CD4-positive, alpha-beta T cell treated with Interferon gamma for 1 hour (primary cell): ENCODE measurements at regions not wholly inside any gene's neighbourhood (a gene's known extent, or its start where the extent isn't known, plus 50 kb on each side); places are given as distances from the start of the nearest gene placed in this dataset.
A peak's percentile ranks its signal among the peaks of the same experiment; 100 is the strongest.

Experiments
- DNase-seq: peaks from one replicate; pipeline ENCODE4 v3.0.0-alpha.2; 2020

DNA sequence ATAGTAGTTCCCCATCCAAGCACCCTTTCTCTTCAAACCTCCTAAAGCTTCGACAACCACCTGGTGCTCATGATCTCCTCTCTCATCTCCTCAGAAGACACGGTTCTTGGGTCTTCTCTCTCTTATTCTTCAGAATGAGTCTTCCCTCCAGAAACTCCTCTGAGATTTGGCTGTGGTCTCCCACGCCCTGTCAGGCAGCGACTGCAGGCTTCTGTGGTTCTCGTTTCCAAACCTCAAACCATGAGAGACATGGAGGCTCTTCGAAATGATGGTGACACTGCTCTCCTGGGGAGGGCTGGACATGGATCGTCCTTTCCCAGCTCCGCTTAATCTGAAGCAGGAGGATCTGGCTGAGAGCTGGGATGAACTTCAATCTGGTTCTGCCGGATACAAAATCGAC lies 78.6 kb upstream of the PITRM1 start:
- DNase-seq: no peak

DNA sequence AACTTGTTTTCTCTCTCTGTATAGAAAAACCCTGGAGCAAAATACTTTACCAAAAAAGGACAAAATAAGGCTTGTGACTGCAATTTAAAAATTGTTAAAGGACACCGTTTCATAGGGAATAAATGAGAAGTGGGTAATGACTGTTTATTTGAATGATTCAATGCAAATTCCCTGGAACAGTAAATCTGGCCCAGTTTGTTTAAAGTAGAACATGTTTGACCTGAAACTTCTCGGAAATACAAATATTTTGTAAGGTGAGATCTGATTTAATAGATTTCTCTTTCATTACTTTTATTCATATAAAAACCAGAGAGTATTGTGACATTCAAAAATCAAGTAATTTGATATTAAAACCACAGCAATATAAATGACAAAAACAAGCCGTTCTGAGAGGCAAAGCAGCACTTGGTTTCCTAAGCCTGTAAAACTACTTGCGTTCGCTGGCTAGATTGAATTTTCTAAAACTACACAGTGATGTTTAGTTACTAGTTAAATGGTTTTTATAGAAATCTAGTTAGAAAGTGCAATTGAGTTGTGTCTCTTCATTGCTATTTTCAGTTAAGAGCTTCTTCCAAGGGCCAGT lies 76.8 kb upstream of the PITRM1 start:
- DNase-seq: no peak

DNA sequence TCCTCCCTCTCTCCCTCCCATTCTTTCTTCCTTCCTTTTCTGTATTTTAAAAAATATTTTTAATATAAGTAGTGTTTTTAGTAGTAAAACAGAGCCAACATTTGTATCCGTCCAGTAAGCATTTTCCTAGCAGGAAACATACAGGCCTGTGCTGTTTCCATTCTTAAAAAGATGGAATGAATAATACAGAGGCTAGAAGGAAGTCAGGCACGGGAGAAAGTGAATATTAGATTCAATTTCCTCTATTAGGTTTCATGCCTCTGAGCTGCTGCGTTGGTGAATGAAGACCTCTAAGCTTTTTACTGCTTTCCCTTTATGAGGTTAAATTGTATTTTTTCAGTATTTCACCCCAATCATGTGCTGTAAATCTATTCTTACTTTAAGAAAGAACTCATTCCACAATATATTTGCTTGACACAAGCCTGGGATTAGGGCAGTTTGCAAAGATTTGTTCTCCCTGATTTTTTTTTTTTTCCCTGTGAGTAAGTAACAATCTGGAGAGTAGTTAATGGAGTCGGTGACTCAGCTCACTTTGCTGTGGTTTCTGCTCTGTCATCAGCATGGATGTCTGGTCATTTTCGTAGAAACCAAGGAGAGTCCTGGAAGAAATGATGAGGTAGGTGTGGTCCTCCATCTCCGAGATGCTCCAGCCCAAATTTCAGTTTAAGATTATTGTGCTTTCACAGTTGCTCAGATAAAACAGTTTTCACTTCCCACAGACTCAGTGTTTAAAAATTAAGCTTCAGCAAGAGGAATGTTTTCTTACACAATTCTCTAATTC lies 76.1 kb upstream of the PITRM1 start:
- DNase-seq: no peak

DNA sequence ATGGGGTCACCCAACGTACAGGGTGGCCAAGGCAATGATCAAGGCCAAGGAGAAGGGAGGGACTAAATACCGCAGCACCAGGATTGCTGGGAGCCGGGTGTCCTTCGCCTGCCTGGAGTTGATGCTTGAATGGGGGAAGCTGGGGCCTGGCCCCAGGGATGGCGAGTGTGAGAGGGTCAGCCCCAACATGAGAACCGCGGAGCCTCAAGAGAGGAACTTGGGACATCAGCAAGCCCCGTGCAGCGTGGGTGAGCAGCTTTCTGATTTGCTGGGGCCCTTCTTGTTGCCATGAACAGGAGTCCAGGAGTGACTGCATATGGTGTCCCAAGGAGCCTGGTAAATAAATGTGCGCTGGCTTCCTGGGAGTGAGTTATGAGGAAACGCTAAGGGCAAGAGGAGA lies 72.8 kb upstream of the PITRM1 start:
- DNase-seq: no peak

DNA sequence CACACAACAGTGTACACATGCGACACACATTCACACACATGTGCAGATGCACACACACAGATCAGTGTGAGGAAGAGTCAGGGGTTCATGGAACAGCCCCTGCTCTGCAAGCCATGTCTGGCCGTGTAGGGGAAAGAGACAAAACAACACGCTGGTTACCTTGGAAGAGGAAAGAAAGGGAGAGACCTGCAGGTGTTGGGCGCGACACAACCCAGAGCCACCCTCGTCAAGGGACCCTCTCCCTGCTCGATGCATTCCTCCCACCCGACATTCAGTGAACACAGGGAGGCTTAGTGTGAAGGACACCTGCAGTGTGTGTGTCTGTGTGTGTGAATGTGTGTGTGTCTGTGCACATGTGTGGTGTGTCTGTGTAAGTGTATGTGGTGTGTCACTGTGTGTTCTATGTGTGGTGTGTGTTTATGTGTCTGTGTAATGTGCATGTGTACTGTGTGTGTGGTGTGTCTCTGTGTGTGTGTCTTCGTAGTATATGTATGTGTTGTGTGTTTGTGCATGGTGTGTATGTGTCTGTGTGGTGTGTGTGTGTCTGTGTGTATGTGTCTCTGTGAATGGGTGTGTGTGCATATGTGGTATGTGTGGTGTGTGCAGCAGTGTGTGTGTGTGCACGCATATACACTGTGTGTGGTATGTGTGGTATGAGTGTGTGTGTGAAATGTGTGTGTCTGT lies 69.5 kb upstream of the PITRM1 start:
- no peak for DNase-seq

DNA sequence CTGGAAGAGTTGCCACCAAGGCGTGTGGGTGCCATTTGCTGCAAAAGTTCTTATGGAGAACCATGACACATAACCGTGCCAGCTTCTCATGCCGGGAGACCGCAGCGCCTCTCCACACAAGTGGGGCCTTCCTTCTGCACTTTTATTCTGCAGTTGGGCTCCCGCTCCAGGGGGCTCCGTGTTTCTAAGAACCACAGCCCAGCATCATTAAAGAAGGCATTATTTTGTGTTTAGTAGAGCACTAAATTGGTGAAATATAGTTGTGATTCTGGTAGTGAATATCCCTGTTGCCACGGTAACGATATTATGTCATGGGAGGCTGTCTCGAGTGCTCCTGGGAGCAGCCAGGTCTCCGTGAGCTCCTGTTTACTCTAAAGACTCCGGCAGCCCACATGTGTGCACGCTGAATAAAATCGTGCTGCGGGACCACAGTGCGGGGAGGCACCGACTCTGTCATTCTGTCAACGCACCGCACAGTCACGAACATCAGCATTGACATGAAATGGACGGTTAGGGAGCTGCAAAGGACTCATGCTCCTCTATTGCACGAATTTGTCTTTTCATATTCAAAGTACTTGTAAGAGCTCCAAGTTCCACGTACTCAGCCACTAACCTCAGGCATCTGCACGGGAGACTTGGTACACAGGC lies 68.8 kb upstream of the PITRM1 start:
- no peak for DNase-seq

DNA sequence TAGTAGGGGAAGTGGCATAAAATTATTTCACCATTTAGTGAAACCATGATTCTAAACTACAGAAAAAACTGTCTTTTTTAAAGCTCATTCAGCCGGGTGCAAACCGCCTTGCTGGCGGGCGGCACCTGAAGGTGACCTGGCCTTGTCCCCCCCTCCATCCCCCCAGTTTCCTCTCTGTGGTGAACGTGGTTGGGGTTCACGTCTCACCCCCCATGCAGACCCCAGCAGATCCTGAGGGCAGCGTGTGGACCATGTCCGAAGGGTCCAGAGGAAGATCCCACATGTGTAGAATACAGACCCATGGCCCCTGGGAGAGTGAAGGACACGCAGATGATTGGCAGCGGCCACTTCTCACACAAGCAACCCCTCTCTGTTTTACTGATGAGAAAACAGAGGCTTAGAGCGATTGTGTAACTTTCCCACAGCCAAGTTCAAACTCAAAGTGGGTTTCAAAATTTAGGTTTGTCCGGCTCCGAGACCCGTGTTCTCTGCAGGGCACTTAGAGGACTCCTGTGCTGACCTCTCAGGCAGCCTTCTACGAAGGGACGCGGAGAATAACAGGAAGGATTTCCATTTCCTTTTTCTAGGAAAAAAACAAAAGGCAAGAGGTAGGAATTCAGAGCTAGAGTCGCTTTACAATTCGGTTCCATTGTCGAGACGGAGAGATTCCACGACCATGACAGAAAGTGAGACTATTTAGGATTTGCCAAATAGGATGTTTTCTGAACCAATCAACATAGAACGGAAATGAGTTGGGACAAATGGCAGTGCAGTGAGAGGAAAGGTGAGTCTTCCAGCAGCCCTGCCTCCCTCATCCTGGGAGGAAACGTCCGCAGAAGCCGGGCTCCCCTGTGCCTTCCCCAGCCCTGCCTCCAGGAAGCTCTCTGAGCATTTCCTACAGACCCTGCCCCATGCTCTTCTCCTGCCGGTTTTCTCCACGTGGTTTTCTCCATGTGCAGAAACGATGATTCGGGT lies 67.6 kb upstream of the PITRM1 start:
- DNase-seq: no peak

DNA sequence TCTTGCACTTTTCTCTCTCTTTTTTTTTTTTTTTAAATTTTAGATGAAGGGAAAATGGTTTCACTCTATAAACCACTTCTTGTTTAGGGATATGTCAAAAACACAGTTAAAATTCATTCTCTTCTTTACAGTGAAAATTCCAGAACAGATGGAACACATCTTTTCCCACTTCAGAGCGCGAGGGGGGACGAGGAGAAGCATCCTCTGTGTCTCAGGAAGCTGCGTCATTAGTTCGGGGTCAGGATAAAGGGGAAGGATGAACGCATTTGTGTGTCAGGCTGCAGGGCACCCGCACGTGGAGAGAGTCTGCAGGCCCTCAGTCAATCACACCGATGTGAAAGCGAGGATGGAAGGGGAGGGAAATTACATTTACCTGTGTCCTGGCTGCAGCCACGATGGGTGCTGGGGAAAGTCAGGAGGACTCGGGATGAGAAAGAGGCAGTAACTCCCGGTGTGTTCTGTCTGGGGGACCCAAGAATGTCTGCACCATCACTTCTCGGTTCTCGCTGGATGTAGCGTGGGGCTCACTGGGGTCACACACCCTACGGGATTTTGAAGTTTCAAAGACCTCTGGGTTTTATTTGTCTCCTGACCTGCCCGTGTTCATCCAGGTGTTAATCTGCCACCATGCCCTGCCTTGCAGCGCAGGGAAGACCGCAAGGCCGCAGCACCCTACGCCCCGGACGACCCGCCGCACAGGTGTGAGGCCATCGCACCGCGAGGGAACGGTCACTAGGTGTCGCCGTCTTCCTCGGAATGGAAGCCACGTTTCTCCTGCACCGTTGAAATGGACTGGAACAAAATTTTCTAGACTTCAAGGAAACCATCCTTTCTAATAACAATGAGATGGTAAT lies 66.7 kb upstream of the PITRM1 start:
- peak; percentile 52 for DNase-seq

DNA sequence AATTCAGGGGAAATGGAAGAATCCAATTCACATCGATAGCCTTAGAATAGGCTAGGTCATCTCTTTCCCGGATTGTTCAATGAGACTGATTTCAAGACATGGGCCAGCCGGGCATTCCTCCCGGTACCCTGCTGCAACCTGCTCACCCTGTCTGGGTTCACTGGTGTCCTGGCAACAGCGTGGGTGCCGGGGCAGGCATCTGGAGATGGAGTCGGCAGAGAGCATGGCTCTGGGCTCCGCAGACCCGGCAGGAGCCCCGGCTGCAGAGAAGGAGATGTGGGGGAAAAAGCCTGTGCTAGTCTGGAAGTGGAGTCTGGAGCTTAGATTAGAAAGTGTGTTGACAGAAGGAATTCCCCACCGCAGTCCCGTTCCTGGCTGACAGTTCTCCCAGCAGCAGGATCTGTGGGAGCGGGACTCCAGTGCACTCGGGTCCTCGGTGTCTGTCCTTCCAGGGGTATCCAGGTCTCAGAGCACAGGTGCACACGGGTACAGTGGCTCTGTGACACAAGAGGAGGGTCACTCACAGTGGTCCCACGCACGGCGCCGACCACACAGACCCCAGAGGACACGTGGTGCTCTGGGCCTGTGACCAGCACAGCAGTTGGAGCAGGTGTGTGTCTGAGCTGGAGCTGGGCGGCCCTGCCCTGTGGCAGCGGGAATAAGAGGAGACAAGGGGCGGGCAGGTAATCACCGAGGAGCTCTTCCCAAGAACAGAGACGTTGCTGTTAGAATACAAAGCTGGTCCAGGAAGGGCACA lies 65.7 kb upstream of the PITRM1 start:
- no peak for DNase-seq

DNA sequence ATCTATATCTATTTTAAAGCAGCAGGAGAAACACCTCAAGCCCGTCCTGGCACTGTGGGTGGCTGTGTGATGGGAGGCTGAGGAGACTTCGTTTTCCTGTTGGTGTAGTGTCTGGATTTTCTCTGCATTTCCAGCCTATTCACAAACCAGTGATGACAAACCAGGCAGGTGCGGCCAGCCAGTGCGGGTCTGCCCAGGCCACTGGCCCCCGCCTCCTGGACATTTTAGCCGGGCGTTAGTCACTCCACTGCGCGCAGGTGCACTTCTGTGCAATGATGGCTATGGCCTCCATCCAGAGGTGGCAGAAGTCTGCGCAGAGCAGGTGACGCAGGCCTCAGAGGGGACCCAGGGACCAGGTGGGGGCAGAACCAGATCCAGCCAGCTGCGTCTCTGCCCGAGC lies 64.9 kb upstream of the PITRM1 start:
- no peak for DNase-seq

DNA sequence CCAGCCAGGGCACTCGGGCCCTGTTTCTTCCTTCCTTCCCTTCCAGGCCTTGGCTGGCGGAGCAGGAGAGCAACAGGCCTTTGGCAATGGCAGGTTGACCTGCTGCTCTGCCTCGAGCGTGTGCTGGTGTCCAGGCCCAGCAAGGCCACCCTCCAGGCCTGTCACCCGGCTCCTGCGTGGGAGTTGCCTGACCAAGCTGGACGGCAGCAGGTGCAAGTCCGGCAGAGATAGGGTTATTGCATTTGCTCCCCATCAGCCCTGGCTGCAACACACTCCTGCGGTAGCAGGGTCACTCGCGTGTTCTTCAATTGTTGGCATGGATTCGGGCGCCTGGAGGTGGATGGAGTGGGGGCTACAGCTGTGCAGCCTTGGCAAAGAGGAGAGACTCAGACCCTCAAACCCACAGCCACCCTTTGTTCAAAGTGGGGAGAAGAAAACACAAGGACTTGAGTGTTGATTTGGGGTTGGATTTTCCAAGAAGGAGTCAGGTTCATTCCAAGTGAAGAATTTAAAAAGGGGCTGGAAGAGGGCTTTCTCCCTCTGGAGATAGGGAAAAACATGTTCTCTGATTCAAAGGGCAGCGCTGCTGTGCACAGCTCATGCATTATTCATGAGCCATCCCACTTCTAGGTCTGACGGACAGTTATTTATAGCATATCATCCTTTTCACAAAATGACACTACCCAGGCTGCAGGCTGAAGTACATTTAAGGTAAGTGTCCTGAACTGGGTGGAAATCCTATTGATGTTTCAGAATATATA lies 64.2 kb upstream of the PITRM1 start:
- no peak for DNase-seq

DNA sequence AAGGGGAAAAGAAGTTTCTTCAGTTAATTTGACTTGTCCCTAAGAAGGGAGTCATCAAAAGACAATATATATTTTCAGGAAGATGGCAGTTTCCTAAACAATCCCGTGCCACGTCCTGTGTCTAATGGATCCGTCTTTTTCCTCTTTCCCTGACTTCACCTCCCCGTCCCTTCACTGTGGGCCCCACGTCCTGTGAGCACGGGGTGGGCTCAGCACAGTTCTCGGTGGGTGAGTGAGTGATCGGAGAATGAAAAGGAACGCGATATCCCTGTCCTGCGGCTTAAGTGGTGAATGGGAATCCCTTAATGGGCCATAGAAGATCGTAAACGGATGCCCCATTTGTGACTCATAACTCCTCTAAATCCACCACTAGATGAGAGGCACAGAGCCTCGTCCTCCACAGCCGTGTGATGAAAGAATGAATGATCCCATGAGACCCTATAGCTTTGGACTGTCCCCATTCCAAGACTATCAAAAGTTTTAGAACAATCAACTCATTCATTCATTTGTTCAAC lies 63.5 kb upstream of the PITRM1 start:
- DNase-seq: no peak

DNA sequence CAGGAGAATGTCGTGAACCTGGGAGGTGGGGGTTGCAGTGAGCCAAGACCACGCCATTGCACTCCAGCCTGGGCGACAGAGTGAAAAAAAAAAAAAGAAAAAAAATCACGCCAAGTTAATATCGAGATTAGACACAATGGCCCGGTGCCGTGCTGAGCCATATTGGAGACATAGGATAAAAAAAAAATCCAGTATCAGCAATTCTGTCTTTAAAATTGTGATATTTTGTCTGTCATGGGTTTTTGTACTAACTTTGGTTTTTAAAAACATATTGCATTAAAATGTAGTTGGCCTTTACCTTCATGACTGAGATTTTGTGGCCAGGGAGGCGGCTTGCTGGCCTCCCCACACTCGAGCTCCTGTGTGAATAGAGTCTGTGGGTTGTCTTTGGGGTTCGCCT lies 62.8 kb upstream of the PITRM1 start:
- no peak for DNase-seq

DNA sequence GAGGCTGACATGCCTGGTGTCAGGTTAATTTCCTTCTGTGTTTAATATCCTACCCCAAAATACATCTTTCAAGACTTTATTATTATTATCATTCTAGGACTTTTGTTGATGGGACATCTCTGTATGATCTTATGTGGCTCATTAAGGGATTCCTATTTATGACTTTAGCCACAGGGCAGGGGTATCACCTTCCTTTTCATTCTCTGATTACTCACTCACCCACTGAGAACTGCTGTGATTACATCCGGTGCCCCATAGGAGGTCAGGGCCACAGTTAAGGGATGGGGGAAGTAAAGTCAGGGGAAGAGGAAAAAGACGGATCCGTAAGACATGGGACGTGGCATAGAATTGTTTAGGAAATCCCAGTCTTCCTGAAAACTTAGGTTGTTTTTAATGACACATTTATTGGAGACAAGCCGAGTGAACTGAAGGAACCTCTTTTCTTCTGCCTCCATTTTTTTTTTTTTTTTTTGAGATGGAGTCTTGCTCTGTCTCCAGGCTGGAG lies 61.0 kb upstream of the PITRM1 start:
- DNase-seq: no peak

DNA sequence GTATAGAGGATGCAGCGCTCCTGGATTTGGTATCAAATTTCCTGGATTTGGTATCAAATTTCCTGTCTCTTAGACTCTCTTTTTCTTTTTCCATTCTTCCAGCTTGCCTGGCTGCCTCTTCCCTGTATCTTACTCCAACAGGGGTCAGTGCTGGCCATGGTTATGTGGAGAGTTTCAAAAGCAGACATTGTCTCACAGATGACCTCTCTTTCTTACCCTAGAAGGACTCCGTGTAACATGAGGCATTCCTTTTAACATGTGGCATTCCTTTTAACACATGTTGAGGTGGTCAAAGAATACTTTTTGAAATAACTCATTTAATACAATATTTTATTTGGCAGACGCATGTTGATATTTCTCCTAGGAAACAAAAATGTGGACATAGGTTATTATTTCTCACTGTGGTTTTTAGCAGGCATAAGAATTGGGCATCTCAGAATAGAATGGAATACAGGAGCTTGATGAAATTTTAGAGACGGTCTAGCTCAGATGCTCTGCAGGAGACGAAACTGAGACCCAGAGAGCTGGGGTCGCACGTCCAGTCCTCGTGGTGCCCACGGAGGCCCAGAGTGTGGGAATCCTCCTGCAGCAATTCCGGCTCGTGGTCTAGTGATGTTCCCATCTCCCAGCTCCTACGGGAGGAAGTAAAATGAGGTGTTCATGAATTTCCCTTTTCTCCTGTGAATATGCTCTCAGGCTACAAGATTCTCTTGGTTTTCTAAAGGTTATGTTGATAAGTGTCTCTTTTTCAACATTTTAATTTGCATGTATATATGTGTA lies 59.6 kb upstream of the PITRM1 start:
- DNase-seq: no peak

DNA sequence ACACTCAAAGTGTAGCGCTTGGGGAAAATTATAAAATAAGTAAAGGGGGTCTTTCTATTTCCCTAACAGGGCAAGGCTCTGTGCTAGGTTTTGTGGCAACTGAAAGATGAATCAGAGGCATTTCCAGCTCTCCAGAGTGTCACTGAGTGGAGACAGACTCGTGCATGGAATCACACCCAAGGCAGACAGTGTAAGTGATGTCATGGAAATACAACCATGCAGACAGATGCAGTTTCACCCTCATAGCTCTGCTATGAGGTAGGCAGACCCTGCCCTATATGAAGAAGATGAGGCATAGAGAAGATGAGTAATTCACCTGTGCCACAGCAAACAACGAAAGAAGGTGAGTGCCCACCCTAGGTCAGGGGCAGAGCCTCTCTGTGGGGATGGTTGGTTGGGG lies 57.2 kb upstream of the PITRM1 start:
- no peak for DNase-seq

DNA sequence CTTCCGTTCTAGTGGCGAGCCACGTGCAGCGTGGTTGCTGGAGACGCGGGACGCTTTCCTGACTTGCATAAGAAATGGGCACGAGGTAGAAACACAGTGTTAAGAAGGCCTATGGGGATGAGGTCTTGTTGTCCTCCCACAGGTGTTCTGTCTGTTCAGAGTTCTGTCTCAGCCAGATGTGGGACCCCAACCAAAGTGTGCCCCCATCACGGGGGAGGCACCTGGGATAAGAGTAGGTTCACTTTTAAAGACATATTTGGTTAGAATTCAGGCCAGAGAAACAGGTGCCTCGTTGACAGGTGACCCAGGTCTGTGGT lies 56.0 kb upstream of the PITRM1 start:
- no peak for DNase-seq

DNA sequence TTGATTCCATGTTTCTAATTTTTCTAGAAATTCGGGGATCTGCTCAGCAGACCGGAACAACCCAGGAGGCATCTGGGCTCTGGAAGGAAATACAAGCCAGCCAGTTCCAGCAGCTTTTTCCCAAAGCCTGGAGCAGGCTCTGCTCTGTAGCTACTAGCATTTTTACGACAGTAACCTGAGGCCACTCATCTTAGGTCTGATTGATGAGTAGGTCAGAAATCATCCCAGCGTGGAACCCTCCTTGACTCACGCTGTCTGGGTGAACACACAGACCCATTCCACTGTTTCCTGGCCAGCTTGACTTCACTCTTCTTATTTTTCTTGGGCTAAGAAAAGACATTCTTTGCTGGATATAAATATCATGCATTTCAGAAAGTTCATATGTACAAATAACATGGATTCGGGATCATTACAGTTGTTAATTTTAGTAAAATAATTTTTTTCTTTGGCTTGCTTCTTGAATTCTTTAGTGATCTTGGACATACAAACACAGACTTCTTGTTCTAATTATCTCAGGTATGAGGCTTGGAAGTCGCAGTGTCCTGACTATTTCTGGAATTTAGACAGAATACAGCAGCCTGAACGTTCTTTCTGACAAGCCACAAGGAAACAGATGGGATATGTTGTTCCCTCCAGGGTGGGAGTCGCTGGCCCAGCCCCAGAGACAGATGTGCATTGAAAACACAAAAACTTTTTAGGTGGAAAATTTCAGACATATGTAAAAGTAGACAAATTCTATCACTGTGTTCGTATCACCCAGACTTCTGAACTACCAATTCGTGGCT lies 54.6 kb upstream of the PITRM1 start:
- no peak for DNase-seq
